Stimulated activated CD8-positive, alpha-beta memory T cell treated with anti-CD3 and anti-CD28 coated beads, Interleukin-7, amount 100 ng/mL, for 48 hours (primary cell): ENCODE measurements at regions not wholly inside any gene's neighbourhood (a gene's known extent, or its start where the extent isn't known, plus 50 kb on each side); places are given as distances from the start of the nearest gene placed in this dataset.

Experiments
- DNase-seq, 2 donors: peaks; one replicate each; pipeline ENCODE4 v3.0.0-alpha.2; 2020; ENCODE audit warnings: low read depth in 1 of 2; ENCODE audit errors: extremely low read depth in 1 of 2

DNA sequence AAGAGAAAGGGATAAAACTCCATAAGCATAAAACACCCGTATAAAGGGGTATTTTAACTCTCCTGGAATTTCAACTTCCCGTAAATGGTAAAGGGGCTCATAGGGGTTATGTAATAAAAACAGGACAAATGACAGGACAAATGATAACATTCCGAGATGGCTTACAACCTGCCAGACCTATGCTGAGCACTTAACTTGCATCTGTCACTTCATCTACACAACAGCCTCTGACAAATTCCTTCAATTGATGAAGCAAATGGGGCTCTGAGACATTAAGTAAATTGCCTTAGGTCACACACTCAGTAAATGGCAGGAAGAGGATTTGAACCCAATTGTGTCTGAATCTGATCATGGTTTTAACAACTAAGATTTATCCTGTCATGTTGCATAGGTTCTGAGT, 327.6 kb upstream of the SNX7 start:
- DNase-seq = no peak

DNA sequence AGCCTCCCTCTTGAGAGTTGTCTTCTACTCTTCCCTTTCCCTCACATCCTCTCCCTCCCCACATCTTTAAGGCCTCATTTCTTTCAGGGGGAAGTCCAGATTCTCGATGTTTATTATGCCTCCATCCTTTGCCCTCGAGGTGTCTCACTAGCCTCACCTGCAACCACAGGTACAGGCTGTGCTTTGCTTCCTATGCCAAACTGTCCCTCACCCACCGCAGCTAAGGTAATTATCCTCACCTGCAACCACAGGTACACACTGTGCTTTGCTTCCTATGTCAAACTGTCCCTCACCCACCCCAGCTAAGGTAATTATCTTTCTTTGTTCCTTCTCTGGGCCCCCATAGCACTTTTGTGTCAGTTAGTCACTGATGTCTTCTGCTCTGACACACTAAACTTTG, 328.1 kb upstream of the SNX7 start:
- no peak for DNase-seq

DNA sequence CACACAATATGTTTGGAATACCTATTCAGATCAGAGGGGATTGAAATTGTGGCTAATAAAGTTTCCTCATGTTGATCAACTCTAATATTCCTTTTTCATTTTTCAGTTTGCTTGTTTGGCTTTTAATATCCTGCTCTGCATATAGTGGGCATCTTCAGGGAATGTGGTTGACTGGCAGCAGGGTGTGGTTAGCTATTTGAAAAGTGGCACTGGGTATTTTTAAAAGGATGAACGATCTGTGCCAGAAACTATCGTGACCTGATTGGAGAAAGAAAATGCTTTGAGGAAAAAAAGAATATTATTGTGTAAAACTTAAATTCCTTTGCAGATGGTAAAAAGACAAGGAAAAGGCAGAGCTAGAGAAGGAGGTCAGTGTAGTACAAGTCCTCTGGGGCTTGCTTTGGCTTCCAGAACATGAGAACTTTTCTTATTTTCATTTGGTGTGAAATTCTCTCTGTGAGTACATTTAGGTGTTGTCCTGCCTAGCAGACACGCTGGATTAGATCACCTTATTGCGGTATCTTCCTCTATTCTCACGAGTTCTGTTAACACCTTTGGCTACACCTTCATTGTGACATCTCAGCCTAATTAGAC, 329.7 kb upstream of the SNX7 start:
- DNase-seq = no peak

DNA sequence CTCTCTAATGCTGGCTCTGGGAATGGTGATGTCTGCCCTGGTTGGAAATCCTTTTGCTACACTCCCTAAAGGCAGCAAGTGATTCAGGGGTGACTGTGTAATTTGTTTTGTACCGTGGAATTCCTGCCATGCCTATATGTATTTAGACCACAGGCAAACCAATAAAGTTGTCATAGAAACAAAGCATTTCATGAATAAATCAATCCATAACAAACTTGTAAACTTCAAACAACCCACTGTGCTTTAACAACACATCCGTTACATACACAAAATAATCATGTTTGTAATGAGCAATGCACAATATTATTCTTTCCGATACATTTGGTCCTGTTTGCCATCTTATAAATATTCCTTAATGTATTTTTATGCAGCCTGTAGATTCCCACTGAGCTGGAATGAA, 330.3 kb upstream of the SNX7 start:
- no peak for DNase-seq

DNA sequence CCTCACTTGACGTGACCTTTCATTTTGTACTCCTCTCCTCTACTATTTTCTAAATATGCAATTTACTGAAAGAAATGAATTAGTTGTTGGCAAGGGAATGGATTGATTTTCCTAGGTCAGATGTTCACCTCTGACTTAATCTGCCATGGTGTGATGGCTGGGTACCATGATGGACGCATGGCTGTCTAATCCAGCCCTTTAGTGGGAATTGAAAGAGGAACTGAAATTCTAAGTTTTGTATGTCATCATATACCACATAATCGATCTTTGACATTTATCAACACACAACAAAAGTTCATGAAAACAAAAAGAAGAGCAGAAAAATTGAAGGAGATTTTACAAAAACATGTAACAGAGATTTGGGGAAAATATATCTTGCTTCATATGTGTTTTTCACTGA, 331.3 kb upstream of the SNX7 start:
- DNase-seq = no peak

DNA sequence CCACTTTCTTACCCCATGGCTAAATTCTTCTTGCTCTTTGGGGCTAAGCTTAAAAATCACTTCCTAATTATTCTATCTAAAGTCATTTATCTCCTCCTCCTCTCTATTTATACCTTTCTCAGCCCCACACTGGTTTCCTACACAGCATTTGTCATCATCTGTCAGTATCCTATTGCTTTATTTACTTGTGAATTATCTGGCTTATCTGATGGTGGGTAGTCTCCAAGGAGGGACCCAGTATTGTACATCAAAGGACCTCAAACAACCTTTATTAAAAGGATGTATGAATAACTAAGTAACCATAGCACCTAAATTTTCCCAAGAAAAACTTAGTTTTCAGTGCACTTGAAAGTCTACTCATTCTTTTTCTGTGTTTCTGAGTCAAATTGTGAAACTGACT, 332.7 kb upstream of the SNX7 start:
- DNase-seq = no peak

DNA sequence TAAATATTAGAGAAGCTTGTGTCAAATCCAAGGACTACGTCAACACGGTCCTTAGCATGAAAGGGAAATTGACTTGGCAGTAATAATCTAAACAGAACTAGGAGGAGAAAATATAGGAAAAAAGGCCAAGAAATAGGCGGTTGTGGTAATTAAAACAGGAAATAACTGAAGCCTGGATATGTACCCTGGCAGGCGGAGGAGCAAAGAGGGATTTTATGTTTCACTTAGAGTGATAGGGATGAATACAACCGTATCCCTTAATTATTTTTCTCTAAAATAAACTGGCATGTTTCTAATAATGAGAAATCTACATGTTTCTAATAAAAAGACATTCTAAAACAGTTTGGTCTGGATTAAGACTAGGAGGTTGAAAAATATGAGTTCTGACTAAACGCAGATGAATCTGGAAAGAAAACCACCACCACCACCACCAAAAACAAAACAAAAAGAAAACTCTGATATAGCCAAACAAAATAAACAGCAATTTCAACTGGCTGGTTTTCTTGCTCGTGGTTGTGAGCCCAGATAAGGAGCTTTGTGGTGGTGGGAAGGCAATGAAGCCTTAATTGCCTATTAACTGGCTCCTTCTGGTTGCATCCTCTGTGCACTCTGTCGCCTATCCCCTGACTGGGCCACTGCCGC, 334.2 kb upstream of the SNX7 start:
- DNase-seq = no peak

DNA sequence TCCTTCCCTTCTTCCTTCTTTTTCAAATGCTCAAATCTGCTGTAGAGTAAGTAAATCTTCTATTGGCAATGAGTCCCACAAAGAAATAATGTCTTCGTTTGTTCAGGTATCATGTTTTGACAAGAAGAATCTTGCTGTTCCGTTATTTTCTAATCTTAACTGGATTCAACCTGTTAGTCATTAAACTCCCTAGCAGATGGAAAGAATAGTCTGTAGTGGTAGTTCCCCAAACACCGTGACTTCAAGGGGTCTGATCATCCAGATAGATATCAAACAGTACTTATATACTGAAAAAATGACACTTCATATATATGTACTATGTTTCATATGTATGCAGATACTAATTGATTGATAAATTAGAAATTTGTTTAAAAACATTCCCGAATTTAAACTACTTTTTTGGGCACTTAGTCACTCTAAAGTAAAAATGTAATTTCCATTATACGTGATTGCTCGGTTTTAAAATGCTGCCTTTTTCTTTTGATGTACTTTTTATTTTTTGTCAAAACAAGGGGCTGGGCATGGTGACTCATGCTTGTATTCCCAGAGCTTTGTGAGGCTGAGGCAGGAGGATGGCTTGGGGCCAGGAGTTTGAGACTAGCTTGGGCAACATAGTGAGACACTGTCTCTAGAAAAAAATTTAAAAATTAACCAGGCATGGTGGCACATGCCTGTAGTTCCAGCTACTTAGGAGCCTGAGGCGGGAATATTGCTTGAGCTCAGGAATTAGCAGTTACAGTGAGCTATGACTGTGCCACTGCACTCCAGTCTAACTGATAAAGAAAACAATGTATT, 335.7 kb upstream of the SNX7 start:
- DNase-seq = no peak

DNA sequence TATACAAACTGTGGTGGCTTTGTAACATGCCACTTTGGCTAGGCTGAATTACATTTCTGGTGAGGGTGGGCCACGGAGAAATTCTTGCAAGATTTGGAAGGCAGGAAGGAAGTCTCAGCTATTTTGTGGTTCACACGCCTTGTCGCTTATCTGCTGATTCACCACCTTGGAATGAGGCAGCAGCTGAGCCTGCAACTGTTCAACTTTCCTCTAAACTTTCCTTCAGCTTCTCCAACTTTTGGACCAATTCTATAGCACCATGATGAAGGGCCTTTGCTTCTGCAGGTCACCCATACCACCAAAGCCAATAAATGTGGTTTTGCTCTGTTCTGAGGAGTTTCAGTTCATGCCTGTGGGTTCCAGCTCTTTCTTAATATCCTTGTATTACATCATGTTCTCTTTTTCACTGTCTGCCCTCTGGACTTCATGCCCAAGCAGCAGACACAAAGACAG, 337.6 kb upstream of the SNX7 start:
- DNase-seq = no peak

DNA sequence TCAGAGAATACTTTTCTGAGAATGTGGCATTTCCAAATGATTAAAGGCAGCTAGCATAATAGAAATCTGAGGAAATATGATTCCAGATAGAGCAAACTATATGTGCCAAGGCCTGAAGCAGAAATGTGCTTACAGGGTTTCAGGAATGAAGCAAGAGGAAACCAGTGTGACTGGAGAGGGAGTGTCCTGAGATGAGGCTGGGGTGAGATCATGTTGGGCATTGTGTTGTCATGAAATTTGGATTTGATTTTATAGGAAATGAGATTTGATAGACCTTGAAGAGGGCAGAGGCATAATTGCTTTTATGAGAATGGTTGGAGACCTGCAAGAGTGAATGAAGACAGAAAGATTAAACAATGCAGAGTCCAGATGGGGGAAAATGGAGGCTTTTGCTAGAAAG, 338.1 kb upstream of the SNX7 start:
- no peak for DNase-seq

DNA sequence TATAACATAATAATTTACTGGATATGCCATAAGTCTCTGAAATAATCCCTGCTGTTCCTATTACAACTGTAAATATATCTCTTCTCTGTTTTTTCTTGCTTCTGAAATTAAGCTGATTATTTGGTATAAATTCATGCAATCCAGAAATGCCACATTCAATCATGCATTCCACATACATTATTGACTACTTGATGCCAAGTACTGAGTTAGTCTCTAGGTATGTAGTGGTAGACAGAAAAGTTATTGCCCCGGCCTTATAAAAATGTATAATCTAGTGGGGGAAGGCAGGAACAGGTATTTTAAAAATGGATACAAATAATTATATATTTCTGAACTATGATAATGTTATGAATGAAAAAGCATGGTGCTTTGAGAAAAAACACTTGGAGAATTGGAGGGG, 338.6 kb upstream of the SNX7 start:
- no peak for DNase-seq

DNA sequence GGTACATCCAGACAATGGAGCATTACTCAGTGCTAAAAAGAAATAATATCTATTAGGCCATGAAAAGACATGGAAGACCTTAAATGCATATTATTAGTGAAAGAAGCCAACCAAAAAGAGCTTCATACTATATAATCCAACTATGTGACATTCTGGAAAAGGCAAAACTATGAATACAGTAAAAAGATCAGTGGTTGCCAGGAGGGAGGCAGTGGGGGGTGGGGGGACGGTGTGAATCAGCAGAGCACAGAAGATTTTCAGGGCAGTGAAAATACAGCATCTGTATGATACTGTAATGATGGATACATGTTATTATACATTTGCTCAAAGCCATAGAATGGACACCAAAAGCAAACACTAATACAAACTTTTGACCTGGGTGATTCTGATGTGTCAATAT, 339.4 kb upstream of the SNX7 start:
- DNase-seq = no peak

DNA sequence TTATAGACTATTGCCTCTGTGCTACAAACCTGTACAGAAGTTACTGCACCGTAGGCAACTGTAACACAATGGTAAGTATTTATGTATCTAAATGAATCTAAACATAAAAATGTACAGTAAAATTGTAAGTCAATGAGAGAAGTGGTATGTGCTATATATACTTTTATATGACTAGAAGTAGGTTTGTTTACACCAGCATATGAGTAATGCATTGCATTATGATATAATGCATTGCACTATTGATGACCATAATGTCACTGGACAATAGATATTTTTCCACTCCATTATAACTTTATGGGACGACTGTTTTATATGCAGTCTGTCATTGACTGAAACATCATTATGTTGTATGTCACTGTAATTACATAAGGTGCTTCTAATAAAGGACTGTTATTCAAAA, 340.3 kb upstream of the SNX7 start:
- DNase-seq = no peak

DNA sequence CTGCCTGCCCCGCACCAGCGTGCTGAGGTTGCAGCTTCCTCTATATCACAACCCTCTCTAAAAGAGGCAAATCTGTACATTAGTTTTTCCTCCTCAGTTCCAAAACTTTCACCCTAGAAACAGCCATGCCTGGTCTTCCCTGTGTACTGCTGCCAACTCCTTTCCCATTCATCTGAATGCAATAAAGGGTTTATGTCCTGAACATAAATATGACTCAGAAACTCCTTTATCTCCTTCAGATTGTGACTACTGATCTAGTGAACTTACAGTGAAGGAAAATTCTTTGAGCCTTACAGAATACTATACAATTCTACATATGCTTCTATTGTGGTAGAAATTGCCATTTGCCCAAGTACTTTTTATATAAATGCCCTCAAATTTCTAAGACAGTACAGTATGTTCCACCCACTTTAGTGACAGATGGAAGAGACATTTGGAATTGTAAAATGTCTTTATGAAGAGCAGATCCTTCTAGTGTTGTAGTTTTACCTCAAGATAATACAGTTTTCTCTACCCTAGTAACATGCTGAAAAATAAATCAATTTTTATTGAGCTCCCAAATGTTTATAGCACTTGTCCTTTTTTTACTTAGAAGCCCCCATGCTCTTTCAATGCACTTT, 345.1 kb upstream of the SNX7 start:
- DNase-seq = no peak

DNA sequence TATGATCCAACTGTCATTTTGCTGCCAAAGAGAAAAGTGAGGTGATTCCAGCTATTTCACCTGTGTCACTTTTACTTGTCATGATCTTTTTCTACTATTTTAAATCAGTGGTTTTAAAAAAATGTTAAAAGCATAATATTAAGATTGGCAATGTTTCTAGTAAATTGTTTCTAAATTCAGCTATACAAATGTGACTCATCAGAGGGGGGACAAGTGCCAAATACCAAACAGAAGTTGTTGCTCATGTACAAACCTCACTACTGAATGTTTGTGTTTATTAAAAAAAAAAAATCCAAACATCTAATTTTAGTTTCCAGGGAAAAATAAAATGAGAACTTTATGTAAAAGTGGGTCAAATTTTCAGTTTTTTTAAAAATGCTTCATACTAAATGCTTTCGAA, 346.2 kb upstream of the SNX7 start:
- DNase-seq = no peak

DNA sequence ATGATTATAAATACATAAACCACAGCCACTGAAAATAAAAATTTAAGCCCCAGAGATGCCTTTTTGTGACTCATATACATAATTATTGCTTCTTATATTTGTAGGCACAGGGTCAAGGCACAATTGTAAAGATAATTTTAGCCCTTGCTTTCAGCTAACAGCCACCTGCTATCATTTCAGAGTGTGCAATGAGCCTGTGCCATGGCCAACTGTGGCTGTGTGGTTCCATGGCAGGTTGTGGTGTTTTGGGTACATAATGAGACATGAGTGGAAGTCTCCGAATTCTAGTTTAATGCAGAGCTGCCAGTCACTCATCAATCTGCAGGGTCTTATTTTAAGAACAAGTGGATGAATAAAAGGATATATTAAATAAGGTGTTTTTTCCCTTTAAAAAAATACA, 346.9 kb upstream of the SNX7 start:
- no peak for DNase-seq

DNA sequence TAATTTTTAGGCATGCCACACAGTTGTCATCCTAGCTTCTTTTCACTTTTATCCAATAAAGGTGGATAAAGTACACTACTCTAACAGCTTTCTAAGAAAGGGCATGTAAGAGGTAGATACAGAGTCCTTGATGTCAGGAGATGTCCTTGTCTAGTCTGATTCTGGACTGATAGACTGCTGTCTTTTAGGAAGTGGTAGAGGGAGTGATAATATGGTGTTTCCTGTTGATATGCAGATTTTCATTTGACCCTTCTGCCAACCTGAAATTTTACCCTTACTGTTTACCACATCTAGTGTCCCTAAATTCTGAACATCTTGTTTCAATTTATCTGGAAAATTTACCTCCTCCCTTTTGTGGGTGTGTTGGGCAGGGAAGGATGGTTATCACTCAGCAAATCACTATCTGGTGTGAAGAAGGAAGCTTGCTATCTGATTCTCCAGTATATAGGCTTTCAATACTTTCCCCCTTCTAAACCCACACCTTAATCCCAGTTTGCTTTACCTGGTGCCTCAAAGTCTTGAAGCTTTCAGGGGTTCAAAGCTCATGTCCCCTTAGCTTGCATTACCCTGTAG, 354.9 kb upstream of the SNX7 start:
- DNase-seq = no peak

DNA sequence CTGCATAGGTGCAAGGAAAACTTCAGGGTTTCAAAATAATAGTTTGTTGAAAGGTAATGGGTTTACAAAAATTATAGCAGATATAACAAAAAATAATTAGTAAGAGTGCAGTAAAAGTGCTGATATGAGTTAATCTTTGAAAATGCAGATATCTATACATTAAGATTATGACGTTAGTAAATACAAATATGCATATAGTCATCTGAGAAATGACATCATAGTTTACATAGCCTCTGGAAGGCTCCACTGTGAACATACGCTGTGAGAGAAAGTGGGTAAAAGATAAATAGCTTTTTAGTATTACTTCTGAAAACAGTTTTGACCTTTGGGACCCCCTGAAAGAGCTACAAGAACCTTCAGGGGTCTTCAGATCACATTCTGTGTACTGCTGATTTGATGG, 356.2 kb upstream of the SNX7 start:
- no peak for DNase-seq

DNA sequence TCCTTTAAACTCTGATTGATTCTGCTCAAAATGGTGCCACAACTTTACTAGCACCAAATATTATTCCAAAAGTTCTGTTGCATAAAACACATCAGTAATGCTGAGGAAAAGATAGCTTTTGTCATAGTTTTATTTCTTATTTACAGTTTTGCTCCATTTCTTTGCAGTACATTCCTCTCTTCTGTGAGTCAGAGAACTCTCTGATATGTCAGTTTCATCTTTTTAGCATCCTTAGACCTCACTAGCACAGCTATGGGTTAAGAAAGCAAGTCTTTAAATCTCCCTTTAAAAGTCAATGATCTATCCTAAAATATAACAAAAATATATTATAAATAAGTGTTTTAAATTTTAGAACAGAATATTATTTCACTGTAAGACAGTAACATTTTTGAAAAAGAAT, 356.6 kb upstream of the SNX7 start:
- DNase-seq = no peak

DNA sequence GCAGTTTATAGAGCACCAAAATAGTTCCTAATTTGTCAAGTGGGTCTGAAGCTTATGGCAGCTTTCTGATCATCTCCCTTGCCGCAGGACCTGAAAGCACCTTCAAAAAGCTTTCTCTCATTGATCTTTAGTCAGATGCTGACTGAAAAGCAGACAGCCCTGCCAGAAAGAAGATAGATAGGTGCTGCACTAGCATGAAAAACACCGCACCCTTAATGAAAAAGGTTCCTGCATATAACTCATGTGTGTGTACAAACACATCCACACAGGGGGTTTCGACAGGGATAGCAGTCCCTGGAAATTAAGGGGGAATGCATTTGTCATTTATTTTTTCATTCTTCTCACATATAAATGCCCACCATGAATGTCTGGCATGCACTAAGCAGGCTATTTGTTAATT, 361.7 kb upstream of the SNX7 start:
- no peak for DNase-seq

DNA sequence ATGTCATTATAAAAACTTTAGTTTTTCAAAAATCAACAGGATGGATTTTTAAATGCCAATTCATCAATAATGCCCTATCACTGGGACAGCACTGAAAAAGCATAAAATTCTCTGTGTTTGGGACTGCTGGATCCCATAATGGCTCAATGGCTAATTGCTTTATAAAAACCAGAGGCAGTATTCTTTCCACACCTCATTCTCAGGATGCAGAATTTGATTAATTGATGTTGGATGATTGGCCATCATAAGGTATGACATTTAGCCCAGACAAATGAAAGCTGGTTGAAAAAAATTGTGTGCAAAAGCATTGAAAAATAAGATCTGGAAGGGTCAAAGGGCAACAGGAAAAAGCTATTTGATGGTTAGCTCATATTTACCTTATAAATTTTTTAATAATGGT, 362.2 kb upstream of the SNX7 start:
- no peak for DNase-seq

DNA sequence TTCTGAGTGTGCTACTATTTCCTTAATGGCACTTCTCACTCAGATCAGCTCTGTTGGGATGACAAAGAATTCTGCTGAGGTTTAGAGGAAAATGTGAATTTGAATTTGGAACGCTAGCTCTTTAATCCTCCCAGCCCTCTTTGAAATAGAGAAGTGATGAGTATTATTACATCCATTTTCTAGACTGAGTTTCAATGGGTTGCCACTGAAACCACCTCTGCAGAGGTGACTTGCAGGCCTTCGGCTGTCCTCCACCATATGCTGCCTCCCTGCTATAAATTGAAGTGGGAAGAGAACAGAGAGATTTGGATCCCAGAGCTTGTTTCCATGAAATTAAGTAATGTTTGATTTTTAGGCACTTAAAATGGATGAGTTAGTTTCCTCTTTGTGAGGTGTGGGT, 363.2 kb upstream of the SNX7 start:
- no peak for DNase-seq
